T-helper 1 cell (primary cell): ENCODE measurements at regions not wholly inside any gene's neighbourhood (a gene's known extent, or its start where the extent isn't known, plus 50 kb on each side); places are given as distances from the start of the nearest gene placed in this dataset.
"Not testable (repeated sequence)": the region's sequence is repeated elsewhere in the genome, so short reads cannot be mapped to it uniquely, and the experiment has no call there.

Source experiments
- DNase-seq, 5 donors: peaks; one replicate each; pipeline ENCODE4 v3.0.0-alpha.2; 2012 to 2020

DNA sequence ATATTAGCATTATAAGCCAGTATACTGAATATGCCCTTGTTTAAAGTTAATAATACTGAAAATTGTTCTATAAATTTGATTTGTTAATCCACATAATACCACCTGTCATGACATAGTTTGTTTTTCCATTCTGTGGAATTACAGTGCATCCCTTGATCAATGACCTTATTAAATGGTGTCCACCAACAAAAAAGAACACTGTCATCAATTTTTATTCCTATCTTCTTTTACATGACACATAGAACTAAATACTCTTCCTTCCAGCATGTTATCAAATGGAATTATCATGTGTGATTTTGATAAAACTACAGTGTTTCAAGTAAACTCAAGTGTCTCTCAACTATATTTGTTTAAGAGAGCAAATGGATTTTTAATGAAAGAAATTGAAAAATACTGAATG lies 221.8 kb upstream of the MBL2 start:
- DNase-seq: no peak

DNA sequence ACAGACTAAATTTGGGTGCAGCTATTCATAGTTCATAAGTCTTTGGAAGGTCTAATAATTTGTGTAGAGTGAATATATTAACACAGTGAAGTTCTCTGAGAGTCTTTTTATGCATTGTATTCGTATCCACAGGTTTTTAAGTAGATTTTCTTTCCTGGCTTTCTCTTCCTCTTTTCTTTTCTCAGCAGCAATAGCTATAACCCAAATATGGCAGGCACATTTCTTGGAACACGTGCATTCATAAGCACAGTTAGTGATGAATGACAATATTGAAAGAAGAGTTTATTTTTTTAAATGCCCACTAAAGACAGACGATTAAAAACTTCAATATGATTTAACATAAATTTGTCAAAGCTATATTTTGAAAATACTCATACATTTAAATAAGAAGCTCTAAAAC lies 220.5 kb upstream of the MBL2 start:
- no peak for DNase-seq

DNA sequence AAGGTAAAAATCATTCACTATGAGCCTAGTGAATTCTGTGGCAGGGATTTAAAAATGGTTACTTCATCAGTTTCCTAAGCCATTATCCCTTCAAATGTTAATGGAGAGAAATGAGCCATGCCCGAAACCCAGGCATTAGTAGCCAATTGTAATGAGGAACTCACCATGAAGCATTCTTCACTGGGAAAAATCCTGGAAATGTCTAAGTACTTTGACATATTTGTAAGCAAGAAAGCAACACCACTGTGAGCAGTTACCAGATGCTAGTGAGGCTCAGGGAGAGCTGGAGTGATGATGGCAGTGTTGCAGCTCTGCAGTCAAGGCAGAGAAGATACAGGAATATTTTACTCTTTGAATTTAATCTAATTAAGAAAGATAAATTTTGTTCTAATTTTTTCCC lies 220.0 kb upstream of the MBL2 start:
- no peak for DNase-seq

- DNase-seq: no peak
Measured at GRCh38 chr10:52988923-52989322, 216.3 kb upstream of the MBL2 start.

- DNase-seq: no peak
Measured at GRCh38 chr10:52986125-52986524, 213.5 kb upstream of the MBL2 start.

- no peak for DNase-seq
Measured at GRCh38 chr10:52984169-52984568, 211.6 kb upstream of the MBL2 start.

- no peak for DNase-seq
Measured at GRCh38 chr10:52979295-52979990, 206.9 kb upstream of the MBL2 start.

- DNase-seq: no peak
Measured at GRCh38 chr10:52977581-52977980, 205.0 kb upstream of the MBL2 start.

GRCh38 chr10:52967806-52968795 lies 195.5 kb upstream of the MBL2 start:
- DNase-seq: no peak

DNA sequence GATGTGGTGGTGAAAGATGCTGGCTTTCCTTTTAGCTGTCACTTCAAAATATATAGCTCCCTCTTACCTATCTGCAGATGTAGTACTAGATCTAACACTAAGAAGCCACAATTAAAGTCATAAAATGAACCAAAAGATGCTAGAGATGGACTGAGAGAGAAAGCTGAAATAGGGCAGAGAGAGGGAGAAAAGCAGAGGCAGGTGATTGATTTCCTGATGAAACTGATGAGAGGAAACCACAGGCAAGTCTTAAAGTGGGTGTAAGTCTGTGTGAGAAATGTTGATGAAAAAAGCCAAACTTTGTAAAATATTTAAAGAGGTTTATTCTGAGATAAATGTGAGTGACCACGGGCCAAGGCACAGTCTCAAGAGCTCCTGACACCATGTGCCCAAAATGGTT lies 194.3 kb upstream of the MBL2 start:
- no peak for DNase-seq

DNA sequence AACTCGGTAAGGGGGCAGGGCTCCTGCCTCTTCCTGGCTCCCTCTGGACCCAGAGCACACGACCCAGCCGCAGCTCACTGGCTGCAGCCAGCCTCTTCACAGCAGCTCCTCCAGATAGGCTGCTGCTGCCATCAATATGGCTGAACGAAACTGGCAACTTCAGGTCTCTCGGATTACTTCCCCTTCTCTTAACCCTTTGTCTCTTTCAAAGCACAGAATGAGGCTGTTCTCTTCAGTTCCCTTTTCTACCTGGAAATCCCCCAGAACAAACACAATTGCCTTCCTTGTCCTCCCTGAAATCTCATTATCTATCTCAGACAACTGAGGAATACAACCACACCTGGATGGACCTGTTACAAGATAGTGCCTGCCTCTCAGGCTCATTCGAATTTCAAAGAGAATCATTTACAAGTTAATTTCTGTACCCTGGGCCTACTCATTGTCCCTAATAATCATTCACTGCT lies 193.4 kb upstream of the MBL2 start:
- no peak for DNase-seq

DNA sequence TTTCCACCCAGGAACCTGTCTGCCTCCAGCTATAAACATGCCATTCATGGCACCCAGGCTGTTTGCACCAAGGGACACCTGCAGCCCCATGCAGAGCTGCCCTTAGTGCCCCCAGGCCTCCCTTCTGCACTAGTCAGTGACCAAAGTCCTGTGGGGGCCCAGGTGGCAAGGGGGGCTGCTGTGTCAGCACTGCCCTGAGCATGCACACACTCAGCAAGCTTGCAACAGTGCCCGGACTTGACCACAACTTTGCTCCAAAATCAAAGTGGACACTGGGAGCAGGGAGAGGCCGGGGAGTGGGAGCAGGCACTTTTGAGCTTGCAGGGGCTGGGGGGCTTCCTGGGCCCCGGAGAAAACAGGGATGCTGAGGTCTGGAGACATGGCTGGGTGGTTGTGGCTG lies 192.9 kb upstream of the MBL2 start:
- DNase-seq: no peak

DNA sequence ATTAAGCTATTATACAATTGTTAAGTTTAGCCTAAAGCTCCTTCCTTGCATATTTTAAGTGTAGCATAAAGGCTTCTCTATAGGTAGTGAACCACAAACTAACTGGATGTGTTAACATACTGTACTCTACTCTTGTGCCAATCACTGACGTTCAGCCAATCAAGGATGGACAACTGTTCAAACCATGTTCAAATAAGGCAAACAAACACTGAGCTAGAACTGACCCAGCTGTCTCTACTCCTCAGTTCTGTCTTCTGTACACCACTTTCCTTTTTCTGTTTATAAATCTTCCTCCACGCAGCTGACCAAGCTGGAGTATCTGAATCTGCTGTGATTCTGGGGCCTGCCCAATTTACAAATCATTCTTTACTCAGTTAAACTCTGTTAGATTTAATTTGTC lies 188.7 kb upstream of the MBL2 start:
- DNase-seq: no peak

DNA sequence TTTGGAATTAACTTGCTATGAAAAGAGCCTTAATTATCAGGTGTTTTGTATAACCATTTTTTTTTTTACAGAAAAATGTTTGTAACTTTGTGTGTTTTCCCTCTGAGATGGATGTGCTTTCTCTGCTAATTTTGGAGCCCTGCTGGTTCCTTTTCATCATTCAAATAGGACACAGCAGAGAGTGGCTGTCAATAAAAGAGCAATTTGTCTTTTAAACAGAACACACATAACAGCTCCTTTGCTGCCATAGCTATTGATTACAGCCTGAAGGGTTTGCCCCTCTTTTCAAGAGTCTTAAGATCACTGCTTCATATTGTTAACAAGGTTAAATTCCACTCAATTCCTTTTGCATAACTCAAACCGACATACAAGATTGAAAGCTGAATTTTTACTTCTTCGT lies 187.2 kb upstream of the MBL2 start:
- no peak for DNase-seq

DNA sequence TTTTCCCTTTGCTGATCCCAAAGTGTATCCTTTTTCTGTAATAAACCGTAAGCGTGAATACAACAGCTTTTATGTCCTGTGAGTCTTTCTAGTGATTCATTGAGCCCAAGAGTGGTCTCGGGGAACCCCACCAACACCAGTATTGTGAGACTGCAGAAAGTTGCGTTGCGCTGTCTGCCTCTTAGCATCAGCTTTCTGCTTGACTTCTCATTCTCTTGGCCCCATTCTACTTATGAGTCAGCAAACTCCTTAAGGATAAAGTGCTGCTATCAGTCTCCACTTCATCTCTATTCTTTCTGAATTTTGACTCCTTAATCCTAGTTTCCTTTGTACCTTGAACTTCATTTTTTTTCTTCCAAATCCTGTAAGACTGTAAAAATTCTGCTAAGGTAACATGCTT lies 184.3 kb upstream of the MBL2 start:
- DNase-seq: no peak

DNA sequence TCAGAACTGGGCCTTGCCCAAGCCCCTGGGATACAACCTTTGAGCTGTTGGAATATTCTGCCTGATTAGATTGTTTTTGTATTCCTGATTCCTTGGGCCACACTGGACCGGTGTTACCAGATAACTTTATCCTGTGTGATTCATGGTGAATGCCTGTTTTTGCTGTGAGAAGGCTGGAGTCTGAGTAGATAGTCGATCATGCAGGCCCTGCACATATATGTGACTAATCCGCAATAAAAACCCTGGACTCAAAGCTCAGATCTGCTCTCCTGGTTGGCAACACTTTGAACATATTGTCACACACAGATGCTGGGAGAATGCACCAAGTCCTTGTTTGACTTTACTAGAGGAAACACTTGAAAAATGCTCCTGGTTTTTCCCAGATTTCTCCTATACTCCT lies 183.9 kb upstream of the MBL2 start:
- no peak for DNase-seq

GRCh38 chr10:52955337-52955736 lies 182.8 kb upstream of the MBL2 start:
- DNase-seq: no peak

DNA sequence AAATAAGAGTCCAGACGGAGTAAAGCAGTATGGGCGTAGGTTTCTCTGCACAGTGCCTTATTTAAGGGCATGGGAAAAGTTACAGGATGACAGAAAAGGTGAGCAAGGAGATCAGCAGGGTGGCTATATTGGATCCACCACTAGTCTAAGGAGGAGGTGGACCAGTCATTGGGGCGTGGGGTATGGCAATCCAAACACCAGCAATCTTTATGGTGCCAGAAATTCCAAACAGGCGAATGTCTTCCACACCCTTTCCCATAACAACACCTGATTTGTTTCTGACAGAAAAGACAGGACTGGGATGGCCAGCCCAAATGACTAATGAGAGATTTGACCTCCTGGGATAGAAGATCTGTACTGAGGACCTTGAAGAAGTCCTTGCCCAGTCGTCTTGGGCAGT lies 181.8 kb upstream of the MBL2 start:
- no peak for DNase-seq

- no peak for DNase-seq
Measured at GRCh38 chr10:52952391-52953055, 179.9 kb upstream of the MBL2 start.

GRCh38 chr10:52951824-52952223 lies 179.2 kb upstream of the MBL2 start:
- DNase-seq: no peak

GRCh38 chr10:52950578-52950977 lies 178.0 kb upstream of the MBL2 start:
- no peak for DNase-seq

- no peak for DNase-seq
Measured at GRCh38 chr10:52949899-52950298, 177.3 kb upstream of the MBL2 start.

GRCh38 chr10:52946486-52946885 lies 173.9 kb upstream of the MBL2 start:
- DNase-seq: no peak

- DNase-seq: not testable (repeated sequence)
Measured at GRCh38 chr10:52945521-52945920, 172.9 kb upstream of the MBL2 start.
